ENCODE measurements at regions not wholly inside any gene's neighbourhood (a gene's known extent, or its start where the extent isn't known, plus 50 kb on each side); places are given as distances from the start of the nearest gene placed in this dataset.
"Not testable (repeated sequence)": the region's sequence is repeated elsewhere in the genome, so short reads cannot be mapped to it uniquely, and the experiment has no call there.

DNA sequence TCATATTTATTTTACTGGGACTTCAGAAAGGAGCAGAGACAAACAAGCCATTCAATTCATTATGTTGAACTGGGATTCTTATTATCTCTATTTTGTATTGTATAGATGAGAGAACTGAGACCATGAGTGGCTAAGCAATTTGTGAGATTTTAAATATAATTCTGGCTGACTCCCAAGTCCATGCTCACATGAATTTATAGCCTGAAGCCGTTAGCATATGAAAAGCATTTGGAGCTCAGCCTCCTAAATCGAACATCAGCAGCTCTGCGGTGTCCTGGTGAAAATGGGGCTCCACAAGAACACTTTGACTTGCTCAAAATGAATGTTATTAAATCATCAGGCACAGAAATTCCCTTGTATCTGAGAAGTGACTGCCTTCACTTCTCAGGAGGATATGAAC is 96.8 kb upstream of the DPT start:
- DNase-seq (ENCODE audit: low read depth, low spot score) = no peak

DNA sequence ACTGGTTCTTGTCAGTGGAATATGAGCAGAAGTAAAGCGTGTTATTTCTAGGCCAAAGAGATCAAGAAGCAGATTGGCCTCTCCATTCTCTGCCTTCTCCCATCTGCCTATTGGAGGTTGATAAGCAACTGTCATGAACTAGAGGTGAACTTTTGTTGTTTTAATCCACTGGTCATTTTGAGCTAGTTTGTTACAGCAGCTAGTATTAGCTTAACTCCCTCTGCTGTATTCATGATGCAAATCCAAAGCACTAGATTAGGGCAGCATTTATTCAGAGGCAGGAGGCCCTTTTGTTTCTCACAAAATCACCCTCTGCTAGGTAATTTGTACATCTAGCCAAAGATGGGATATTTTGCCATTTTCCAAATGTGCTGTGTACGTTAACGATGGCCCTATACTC is 97.3 kb upstream of the DPT start:
- no peak for DNase-seq (ENCODE audit: low read depth, low spot score)

DNA sequence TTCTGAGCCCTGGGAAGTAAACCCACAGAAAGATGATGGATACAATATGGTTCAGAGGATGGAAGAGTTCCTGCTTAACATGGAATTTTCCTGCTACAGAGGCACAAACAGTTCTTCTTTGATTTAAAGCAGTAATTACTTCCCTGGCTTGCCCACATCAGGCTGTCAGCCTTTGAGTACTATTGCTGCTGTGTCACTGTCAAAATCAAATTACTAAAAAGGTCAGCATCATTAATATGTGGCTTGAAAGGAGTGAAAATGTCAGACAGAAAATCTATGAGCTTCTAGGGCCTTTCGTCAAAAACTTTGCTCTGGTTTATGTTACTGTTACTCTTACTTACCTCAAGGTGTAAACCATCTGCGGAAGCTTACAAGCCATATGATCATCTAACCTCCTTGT is 98.6 kb upstream of the DPT start:
- no peak for DNase-seq (ENCODE audit: low read depth, low spot score)

DNA sequence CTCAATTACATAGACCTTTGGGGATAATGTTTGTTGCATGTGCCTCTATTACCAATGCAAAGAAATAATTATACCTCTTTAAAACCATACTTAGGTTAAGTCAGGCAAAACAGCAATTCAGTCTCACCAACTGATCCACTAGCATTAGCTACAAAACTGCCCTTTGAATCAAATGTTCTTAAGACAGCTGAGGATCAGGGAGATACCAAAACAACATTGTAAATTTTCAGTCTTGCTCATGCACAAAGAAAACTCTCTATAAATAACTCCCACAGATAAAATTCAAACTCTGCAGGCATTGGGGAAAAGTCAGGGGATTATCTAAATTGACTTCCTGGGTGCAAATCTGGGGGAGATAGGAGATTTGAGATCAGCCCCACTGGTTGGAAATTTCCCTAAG is 100.9 kb upstream of the DPT start:
- DNase-seq (ENCODE audit: low read depth, low spot score) = no peak

DNA sequence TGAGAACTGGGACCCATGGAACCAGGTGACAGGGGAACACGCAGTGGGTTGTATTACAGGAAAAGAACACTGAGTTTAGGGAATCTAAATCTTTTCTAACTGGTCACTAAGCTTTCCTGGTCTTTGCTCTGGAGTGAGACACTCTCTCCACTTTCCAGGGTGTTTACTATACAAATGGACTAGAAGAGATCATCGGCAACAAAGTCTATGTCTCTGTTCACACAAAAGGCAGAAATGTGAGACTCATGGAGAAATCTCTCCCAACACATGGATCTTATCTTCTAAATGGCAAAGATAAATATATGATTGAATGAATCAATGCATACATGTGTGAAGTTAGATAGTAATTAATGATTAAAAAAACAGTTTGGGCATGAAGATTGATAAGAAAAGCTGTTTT is 101.6 kb upstream of the DPT start:
- DNase-seq (ENCODE audit: low read depth, low spot score) = no peak

DNA sequence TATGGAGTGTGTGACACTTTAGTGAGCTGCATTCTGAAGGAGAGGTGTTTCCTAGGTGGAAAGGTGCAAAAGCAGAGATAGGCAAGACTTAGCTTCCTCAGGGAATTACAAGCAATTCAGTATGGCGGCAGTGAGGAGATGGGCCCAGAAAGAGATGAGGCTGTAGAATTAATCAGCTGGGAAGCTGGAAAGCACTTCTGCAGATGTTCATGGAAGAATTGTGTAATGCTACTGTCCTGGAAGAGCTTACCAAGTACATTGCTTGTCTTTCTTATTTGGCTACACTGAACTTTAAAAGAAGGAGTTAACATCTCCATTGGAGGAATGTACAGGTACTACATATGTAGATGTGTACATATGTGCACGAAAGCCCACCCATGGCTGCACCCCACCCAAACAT is 103.7 kb upstream of the DPT start:
- DNase-seq (ENCODE audit: low read depth, low spot score) = no peak

DNA sequence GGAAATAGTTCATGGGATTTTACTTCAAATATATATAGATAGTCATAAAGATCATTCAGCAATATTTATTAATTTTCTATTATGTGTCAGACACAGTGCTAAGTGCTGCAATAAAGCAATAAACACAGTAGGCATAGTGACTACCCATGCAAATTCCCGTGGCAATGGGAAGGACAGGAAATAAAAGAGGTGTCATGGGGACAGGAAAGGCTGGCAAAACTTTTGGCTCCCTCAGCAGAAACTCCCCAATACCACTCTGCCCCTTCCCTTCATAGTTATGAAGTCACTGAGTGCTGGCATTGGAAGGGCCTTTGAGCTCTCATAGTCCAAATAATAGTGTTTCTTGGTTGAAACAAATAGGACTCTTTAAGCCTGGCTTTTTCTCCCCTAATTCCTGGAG is 104.4 kb upstream of the DPT start:
- DNase-seq (ENCODE audit: low read depth, low spot score) = no peak

DNA sequence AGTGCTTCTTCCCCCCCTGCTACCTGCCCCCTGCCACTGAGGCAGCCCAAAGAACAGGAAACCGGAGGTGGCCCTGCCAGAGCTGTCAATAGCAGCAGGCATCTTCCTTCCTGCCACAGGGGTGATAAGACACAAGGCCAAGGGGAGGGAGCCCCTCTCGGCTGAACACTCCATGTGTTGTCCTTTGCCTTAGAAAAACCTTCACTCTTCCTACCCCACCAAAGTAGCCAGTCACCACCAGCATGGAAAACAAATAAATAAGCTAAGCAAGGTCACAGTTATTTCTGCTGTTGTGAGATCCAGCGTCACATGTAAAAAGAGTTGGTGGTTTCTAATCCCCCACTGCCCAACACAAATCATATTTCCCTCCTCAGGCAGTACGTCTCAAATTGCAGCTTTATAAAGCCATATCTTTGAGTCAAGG is 104.8 kb upstream of the DPT start:
- no peak for DNase-seq (ENCODE audit: low read depth, low spot score)

DNA sequence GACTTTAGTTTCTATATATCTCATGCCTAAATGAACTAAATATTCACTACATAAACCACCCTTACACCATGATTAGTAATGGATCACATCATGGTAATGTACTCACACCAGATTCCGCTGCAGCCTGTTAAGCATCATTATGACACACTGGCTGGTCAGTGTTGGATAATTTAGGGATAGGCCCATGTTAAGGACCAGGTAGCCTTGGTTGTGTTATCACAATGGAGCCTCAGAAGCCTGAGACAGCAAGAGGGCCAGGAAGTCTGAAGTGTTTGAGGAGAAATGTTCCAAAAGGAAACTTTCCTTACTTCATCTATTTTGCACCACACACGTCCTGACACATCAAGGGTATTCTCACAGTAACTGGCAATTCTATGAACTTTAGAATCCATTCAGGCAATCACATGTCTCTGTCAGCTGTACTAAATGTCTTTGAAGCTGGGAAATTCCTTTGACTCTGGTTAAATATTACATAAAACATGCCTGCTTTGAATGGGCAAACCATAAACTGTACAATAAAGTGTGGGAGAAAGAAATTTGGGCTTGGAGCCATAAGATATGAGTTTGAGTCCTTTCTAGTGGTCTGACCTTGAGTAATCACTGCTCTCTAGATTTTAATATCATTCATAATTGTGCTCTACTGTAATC is 105.3 kb upstream of the DPT start:
- DNase-seq (ENCODE audit: low read depth, low spot score) = no peak

DNA sequence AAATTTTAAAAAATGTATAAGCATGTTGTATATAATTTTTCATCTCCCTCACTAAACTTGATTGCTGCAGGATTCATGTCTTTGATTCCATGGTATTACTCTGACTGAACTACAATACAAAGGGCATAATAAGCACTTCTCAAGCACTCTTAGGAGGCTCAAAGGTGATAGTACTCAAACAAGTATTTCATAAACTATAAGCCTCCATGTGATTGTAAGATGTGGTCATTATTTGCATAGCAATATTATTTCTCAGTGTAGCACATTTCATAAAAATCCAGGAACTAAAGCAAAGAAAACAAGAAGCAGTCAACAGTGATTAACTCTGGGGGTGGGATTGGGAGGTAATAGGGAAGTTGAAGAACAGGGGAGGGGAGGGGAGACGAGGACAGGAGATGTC is 106.2 kb upstream of the DPT start:
- no peak for DNase-seq (ENCODE audit: low read depth, low spot score)

DNA sequence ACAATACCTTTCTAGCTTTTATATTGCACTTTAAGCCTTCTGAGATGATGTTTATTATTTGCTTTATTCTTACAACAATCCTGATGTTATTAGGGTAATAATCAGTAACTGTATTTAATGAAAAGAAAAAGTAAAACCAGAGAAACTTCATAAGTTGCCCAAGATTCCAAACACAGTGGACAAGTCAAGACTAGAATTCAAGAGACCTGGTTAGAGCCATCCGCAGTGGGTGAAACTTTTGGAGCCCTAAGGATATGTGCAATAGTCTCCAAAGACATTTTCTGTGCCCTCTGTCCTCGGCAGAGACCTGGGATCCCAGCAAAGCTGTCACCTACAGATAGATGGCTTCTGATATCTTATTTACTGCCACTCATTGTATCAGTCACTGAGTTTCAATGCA is 106.8 kb upstream of the DPT start:
- no peak for DNase-seq (ENCODE audit: low read depth, low spot score)

DNA sequence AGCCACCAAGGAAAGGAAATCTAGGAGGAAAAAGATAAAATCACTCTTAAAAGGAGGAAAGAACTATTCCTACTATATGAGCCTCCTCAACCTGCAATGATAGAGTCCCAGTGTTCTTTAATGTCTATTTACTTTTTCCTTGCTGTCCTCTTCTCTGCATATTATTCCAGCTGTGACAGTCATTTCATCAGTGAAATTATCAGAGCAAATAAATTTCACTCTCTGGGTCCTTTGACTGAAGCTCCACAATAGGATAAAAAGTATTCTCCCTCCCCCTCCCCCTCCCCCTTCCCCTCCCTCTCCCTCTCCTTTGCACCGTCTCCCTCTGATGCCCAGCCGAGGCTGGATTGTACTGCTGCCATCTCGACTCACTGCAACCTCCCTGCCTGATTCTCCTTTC is 107.5 kb upstream of the DPT start:
- no peak for DNase-seq (ENCODE audit: low read depth, low spot score)

DNA sequence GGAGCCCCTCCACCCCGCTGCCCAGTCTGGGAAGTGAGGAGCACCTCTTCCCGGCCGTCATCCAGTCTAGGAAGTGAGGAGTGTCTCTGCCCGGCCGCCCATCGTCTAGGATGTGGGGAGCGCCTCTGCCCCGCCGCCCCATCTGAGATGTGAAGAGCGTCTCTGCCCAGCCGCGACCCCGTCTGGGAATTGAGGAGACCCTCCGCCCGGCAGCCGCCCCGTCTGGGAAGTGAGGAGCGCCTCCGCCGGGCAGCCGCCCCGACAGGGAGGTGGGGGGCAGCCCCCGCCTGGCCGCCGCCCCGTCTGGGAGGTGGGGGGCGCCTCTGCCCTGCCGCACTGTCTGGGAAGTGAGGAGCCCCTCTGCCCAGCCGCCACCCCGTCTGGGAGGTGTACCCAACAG is 108.2 kb upstream of the DPT start:
- DNase-seq (ENCODE audit: low read depth, low spot score) = not testable (repeated sequence)

DNA sequence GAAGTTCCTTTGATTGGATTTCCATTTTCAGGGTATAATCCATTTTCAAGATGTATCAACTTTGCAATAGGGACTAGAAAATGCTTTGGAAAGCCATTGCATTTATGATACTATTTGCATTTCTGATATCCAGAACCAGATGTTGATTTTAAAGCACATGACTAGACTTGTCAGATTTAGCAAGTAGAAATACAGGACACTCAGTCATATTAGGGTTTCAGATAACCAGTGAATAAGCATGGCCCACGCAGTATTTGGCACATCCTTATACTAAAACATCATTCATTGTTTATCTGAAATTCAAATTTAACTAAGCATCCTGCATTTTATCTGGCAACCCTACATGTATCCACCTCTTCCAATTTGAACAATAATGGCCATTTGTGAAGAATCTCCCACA is 113.3 kb upstream of the DPT start:
- no peak for DNase-seq (ENCODE audit: low read depth, low spot score)

DNA sequence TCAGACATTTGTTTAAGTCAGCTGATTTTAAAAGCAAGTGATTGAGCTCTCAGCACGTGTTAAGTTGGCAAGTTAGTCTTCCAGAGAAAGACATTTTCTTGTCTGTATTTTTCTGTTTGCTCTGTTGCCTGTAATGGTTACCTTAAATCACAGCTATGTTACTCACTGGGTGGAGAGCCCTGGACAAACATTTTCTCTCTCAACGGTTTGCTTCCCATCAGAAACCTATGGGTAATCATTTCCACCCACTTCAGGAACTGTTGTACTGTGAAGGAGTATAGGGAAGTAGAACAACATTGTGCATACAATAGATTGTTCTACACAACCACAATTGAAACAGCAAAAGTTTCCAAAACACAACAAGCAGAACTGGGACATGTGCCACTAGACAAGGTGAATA is 113.9 kb upstream of the DPT start:
- DNase-seq (ENCODE audit: low read depth, low spot score) = no peak

DNA sequence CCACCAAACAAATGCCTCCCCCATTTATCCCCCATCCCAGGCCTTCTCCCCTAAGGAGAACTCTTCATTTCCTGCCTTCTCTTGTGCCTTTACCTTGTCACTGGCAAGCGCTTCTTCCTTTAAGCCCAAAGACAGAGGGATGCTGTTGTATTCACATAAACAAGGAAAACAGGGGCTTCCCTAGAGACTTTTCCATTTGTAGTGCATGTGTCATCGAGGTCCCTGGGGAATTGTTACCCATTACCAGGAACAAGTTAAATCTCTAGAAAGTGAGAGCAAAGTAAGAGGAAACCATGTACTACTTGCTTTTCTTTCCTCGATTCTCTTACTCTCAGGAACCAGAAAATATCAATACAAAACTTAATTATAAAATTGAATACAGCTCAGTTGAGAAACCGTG is 114.4 kb upstream of the DPT start:
- DNase-seq (ENCODE audit: low read depth, low spot score) = no peak

DNA sequence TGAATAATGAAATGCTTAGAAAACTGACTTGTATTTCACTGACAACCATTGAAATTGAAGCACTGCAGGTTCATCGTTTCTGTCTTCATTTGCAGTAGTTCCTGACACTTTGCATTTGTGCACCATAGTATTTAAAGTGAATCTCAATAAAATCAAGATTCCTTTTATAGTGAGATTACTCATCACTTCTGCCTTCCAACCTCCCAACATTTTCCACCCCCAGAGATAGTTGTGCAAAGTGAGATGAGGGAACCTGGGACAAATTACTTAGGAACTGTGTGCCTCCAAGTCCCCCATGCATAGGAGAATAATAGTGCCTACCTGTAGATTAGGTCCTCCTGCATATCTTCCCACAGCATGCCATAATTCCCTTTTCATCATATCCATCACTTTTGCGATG is 114.9 kb upstream of the DPT start:
- DNase-seq (ENCODE audit: low read depth, low spot score) = no peak

DNA sequence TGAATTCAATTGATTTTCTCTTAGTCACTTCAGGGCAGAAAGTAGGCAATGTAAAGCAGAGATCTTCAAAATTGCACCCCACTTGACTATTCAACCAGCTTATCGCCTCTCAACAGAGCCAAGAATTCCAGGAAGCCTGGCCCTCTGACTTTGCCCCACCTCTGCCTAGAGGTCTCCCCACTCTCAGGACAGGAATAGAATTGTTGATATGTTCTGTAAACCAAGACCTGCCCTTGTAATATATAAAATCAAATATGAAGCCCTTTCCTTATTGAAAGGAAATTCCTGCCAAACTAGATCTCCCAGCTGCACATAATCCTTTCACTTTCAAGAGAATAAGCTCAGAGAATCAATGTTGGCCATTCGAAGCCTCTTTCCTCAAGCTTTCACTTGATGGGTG is 116.1 kb upstream of the DPT start:
- no peak for DNase-seq (ENCODE audit: low read depth, low spot score)

DNA sequence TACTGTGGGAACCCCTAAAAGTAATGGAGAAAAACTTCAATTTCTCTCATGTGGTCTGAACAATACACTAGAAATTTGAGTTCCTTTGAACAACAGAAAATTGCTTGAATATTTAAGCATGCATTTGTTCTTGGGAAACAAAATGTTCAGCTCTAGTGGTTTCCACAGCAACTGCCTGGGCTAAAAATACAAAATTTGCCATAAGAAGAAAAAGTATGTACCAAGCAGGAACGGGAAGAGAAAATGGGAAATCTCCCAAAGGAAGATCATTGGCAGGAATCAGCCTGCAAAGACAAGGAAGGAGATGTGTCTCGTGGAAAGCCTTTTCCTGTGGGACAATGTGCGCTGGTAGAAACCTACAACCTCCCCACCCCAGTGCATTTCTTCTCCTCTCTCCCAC is 119.0 kb upstream of the DPT start:
- no peak for DNase-seq (ENCODE audit: low read depth, low spot score)

DNA sequence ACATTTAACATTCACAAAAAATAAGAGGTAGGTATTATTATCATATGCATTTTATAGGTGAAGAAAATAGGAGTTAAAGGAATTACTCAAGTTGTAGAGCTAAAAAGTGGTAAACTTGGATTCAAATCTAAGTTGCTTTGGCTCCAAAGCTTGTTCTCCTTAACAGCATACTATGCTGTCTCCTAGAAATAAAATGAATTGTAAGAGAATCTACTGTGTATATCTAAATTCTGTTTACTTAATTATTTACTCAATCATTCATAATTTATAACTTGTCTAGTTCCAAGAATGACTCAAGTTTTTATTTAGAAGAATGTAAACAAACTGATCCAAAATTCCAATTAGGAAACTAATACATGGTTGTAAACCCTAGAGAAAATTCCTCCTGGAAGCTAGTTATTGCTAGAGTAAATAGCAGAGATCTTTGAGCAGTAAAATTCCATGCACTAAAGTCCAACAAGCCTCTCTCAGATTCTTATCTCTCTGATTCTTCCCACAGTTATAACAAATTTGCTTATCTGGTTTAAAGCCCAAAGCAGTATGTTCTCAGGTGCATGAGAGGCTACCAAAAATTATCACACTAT is 132.5 kb upstream of the DPT start:
- DNase-seq (ENCODE audit: low read depth, low spot score) = no peak

DNA sequence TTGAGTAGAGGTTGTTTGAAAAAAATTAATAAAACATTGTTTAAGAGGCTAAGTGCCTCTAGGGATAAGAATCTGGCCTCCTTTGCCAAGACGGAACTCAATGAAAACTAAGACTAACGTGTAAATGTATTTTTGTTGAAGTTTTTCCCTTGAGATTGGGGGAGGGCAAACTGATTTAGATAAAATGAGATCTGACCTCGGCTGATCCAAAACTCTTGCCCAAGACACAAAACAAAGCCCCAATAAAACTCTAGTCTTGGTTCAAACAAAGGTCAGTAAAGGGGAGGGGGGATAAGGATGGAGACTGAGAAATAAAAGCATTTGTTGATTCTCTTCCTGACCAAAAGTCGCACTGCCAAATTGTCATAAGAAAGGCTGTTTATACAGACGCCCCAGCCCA is 134.8 kb upstream of the DPT start:
- DNase-seq (ENCODE audit: low read depth, low spot score) = no peak

DNA sequence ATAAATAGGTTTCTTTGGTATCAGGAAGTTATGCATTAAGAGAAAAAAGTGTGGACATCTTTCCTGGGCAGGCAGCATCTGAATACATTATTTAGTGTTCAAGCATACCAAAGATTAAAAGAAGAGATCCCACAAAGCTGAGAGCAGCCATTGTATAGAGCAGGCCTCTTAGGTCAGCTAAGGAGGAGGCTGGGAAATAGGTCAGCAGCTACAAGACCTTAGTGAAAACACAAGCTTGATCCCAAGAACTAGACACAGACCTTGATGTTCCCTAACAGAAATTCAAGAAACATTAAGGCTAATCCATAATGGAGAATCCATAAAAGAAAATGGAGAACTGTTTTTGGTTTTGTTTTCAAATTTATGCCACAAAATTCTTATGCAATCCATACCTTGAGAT is 135.3 kb upstream of the DPT start:
- no peak for DNase-seq (ENCODE audit: low read depth, low spot score)

DNA sequence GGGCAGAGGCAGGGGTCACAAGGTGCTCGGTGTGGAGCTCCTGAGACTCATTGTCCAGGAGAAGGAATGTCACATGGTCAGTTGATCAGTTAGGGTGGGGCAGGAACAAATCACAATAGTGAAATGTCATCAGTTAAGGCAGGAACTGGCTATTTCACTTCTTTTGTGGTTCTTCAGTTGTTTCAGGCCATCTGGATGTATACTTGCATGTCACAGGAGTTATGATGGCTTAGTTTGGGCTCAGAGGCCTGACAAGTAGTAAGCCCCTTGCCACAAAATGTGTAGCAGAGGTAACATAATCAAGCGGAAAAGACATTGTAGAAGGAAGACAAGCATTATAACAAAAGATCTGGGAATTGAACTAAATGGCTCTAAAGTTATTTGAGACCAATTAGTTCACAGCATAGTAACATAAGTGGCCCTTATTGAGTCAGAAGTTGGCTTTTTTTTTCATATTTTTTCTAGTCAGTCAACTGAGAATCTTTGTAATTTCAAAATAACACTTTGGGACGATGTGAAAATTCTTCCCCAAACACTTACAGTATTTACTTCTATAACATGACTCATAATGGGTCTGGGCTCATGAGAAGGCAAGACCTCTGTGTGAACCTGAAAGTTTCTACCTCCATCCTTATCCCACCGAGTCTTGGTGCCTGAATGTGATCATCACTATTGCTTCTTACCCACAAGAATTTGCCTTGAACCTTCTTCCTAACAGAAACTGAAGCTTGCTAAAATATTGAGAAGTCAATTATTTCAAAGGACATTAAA is 137.0 kb upstream of the DPT start:
- DNase-seq (ENCODE audit: low read depth, low spot score) = no peak

Data from astrocyte of the hippocampus (primary cell).